ENCODE measurements at regions not wholly inside any gene's neighbourhood (a gene's known extent, or its start where the extent isn't known, plus 50 kb on each side); places are given as distances from the start of the nearest gene placed in this dataset.

DNA sequence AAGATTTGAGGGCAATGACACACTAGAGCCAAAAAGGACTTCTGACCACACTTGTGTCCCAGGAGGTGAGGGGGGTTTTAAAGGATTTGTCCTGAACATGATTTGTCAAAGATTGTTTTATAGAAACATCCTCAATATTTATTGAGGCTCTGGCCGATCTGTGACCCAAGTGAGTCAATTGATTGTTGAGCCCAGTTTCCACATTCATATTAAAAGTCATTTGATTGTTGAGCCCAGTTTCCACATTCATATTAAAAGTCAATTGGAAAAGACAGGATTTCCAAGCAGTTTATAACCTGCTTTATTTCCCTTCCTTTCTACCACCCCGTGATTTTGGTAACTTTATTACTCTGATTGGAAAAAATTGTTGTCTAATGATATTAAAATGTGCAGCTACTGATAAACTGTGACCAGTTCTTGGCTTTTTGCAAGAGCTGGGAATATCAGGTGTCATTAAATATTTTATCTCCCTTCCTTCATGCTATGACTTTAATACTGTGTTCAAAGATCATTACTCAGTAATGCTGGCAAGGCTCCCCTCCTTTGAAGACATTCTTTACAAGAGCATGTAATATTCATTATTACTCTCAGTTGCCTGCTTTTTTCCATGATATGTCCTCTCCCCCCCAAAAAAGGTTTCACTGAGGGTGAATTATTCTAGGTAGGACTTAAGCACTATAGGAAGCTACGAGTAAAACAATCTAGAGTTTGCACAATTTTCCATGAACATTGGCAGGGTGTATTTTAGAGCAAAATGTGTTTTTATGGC lies 75.3 kb downstream of the HRH4 start:
- no peak for ATAC-seq
- TF ChIP-seq TCF4 (CRISPR knock-in tag; IDR thresholded peaks at IDR 0.05; ENCODE audit: borderline replicate concordance), result no peak
- no peak for TF ChIP-seq GLIS3 (CRISPR knock-in tag; IDR thresholded peaks at IDR 0.05)
- TF ChIP-seq ARNTL (CRISPR knock-in tag; IDR thresholded peaks at IDR 0.05; ENCODE audit: borderline replicate concordance, low read depth), result no peak
- TF ChIP-seq ZFP3 (CRISPR knock-in tag; IDR thresholded peaks at IDR 0.05), result no peak
- TF ChIP-seq, protein P1, sequence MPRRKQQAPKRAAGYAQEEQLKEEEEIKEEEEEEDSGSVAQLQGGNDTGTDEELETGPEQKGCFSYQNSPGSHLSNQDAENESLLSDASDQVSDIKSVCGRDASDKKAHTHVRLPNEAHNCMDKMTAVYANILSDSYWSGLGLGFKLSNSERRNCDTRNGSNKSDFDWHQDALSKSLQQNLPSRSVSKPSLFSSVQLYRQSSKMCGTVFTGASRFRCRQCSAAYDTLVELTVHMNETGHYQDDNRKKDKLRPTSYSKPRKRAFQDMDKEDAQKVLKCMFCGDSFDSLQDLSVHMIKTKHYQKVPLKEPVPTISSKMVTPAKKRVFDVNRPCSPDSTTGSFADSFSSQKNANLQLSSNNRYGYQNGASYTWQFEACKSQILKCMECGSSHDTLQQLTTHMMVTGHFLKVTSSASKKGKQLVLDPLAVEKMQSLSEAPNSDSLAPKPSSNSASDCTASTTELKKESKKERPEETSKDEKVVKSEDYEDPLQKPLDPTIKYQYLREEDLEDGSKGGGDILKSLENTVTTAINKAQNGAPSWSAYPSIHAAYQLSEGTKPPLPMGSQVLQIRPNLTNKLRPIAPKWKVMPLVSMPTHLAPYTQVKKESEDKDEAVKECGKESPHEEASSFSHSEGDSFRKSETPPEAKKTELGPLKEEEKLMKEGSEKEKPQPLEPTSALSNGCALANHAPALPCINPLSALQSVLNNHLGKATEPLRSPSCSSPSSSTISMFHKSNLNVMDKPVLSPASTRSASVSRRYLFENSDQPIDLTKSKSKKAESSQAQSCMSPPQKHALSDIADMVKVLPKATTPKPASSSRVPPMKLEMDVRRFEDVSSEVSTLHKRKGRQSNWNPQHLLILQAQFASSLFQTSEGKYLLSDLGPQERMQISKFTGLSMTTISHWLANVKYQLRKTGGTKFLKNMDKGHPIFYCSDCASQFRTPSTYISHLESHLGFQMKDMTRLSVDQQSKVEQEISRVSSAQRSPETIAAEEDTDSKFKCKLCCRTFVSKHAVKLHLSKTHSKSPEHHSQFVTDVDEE (CRISPR knock-in tag; IDR thresholded peaks at IDR 0.05), result no peak
- TF ChIP-seq, protein P2, sequence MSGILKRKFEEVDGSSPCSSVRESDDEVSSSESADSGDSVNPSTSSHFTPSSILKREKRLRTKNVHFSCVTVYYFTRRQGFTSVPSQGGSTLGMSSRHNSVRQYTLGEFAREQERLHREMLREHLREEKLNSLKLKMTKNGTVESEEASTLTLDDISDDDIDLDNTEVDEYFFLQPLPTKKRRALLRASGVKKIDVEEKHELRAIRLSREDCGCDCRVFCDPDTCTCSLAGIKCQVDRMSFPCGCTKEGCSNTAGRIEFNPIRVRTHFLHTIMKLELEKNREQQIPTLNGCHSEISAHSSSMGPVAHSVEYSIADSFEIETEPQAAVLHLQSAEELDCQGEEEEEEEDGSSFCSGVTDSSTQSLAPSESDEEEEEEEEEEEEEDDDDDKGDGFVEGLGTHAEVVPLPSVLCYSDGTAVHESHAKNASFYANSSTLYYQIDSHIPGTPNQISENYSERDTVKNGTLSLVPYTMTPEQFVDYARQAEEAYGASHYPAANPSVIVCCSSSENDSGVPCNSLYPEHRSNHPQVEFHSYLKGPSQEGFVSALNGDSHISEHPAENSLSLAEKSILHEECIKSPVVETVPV (CRISPR knock-in tag; IDR thresholded peaks at IDR 0.05), result no peak
- TF ChIP-seq, protein P3, sequence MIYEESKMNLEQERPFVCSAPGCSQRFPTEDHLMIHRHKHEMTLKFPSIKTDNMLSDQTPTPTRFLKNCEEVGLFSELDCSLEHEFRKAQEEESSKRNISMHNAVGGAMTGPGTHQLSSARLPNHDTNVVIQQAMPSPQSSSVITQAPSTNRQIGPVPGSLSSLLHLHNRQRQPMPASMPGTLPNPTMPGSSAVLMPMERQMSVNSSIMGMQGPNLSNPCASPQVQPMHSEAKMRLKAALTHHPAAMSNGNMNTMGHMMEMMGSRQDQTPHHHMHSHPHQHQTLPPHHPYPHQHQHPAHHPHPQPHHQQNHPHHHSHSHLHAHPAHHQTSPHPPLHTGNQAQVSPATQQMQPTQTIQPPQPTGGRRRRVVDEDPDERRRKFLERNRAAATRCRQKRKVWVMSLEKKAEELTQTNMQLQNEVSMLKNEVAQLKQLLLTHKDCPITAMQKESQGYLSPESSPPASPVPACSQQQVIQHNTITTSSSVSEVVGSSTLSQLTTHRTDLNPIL (CRISPR knock-in tag; IDR thresholded peaks at IDR 0.05; ENCODE audit: low read depth), result no peak
- TF ChIP-seq, protein P4, sequence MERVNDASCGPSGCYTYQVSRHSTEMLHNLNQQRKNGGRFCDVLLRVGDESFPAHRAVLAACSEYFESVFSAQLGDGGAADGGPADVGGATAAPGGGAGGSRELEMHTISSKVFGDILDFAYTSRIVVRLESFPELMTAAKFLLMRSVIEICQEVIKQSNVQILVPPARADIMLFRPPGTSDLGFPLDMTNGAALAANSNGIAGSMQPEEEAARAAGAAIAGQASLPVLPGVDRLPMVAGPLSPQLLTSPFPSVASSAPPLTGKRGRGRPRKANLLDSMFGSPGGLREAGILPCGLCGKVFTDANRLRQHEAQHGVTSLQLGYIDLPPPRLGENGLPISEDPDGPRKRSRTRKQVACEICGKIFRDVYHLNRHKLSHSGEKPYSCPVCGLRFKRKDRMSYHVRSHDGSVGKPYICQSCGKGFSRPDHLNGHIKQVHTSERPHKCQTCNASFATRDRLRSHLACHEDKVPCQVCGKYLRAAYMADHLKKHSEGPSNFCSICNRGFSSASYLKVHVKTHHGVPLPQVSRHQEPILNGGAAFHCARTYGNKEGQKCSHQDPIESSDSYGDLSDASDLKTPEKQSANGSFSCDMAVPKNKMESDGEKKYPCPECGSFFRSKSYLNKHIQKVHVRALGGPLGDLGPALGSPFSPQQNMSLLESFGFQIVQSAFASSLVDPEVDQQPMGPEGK (CRISPR knock-in tag; IDR thresholded peaks at IDR 0.05; ENCODE audit: borderline replicate concordance), result no peak
- TF ChIP-seq ZFP30 (CRISPR knock-in tag; IDR thresholded peaks at IDR 0.05), result no peak
- TF ChIP-seq, protein P5, sequence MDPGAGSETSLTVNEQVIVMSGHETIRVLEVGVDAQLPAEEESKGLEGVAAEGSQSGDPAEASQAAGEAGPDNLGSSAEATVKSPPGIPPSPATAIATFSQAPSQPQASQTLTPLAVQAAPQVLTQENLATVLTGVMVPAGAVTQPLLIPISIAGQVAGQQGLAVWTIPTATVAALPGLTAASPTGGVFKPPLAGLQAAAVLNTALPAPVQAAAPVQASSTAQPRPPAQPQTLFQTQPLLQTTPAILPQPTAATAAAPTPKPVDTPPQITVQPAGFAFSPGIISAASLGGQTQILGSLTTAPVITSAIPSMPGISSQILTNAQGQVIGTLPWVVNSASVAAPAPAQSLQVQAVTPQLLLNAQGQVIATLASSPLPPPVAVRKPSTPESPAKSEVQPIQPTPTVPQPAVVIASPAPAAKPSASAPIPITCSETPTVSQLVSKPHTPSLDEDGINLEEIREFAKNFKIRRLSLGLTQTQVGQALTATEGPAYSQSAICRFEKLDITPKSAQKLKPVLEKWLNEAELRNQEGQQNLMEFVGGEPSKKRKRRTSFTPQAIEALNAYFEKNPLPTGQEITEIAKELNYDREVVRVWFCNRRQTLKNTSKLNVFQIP (CRISPR knock-in tag; IDR thresholded peaks at IDR 0.05; ENCODE audit: borderline replicate concordance, low read depth), result no peak
- no peak for TF ChIP-seq CSDC2 (CRISPR knock-in tag; IDR thresholded peaks at IDR 0.05)
- no peak for TF ChIP-seq RARB (CRISPR knock-in tag; IDR thresholded peaks at IDR 0.05)
- no peak for TF ChIP-seq BACH2 (CRISPR knock-in tag; IDR thresholded peaks at IDR 0.05; ENCODE audit: borderline replicate concordance)
- no peak for TF ChIP-seq ESRRG (CRISPR knock-in tag; IDR thresholded peaks at IDR 0.05)

DNA sequence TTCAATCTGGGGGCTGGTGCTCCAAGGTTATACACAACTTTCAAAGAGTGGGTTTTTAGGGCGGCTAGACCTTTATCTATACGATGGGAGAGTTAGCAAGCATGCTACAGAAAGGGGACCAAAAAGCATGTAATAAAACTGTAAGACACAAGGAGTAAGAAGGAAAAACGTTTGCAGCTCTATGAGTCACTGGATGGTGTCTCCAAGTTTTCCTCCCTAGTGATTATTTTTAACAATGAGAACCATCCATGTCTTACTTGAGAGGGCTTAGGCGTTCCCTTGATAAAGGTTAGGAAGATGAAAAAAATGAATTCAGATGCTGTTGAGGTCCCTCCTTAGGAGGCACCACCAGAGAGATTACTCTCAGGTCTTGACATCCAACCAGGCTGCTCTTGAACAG lies 75.9 kb downstream of the HRH4 start:
- TF ChIP-seq, protein P3 (CRISPR knock-in tag; IDR thresholded peaks at IDR 0.05; ENCODE audit: low read depth), result no peak
- TF ChIP-seq ZNF565 (CRISPR knock-in tag; conservative IDR thresholded peaks at IDR 0.05; ENCODE audit: low read depth) (no peak), OSR1 (CRISPR knock-in tag; IDR thresholded peaks at IDR 0.05) (no peak), SNAI2 (CRISPR knock-in tag; IDR thresholded peaks at IDR 0.05) (no peak), BACH2 (CRISPR knock-in tag; IDR thresholded peaks at IDR 0.05; ENCODE audit: borderline replicate concordance) (no peak), PPARA (CRISPR knock-in tag; IDR thresholded peaks at IDR 0.05; ENCODE audit: borderline replicate concordance) (no peak), TCF4 (CRISPR knock-in tag; IDR thresholded peaks at IDR 0.05; ENCODE audit: borderline replicate concordance) (no peak), ZFP30 (CRISPR knock-in tag; IDR thresholded peaks at IDR 0.05) (no peak), ESRRG (CRISPR knock-in tag; IDR thresholded peaks at IDR 0.05) (no peak), ARNTL (CRISPR knock-in tag; IDR thresholded peaks at IDR 0.05; ENCODE audit: borderline replicate concordance, low read depth) (no peak)
- TF ChIP-seq, protein P1 (CRISPR knock-in tag; IDR thresholded peaks at IDR 0.05), result no peak
- TF ChIP-seq, protein P4 (CRISPR knock-in tag; IDR thresholded peaks at IDR 0.05; ENCODE audit: borderline replicate concordance), result no peak
- ATAC-seq, result no peak

Measured in SK-N-SH treated with all-trans-retinoic acid at 6 μM for 48 hours (cell line).